C4-2B (cell line): ENCODE measurements at regions not wholly inside any gene's neighbourhood (a gene's known extent, or its start where the extent isn't known, plus 50 kb on each side); places are given as distances from the start of the nearest gene placed in this dataset.

ENCODE experiments used
- ZFX ChIP-seq: fragments of 450-650 bp; IDR thresholded peaks from 2 replicates; pipeline ENCODE4 v1.6.1; 2017
- TF ChIP-seq, protein P1 (sequence below): fragments of 450-650 bp; conservative IDR thresholded peaks from 2 replicates; pipeline ENCODE4 v1.5.1; 2017; ENCODE audit warnings: mild to moderate bottlenecking

DNA sequence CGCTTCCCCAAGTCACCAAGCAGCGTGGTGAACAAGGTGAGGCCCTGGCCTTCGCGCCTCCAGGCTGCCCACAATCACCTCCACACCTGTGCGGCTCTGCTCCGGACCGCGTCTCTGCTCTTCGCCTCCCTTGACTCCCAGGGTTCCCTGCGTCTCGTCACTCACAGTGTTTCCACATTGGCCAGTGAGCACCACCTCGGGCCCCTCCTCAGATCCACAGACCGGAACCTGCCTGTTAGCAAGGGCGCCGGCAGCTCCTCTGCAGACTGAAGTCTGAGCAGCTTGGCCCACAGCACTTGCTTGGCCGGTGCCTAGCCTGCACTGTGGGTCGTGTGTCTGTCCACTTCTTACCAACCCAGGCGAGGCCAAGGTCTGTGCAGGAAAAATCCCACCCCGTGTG, 155.3 kb upstream of the ALKAL2 start:
- TF ChIP-seq, protein P1, sequence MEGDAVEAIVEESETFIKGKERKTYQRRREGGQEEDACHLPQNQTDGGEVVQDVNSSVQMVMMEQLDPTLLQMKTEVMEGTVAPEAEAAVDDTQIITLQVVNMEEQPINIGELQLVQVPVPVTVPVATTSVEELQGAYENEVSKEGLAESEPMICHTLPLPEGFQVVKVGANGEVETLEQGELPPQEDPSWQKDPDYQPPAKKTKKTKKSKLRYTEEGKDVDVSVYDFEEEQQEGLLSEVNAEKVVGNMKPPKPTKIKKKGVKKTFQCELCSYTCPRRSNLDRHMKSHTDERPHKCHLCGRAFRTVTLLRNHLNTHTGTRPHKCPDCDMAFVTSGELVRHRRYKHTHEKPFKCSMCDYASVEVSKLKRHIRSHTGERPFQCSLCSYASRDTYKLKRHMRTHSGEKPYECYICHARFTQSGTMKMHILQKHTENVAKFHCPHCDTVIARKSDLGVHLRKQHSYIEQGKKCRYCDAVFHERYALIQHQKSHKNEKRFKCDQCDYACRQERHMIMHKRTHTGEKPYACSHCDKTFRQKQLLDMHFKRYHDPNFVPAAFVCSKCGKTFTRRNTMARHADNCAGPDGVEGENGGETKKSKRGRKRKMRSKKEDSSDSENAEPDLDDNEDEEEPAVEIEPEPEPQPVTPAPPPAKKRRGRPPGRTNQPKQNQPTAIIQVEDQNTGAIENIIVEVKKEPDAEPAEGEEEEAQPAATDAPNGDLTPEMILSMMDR, result no peak
- no peak for TF ChIP-seq ZFX
